ENCODE measurements at regions not wholly inside any gene's neighbourhood (a gene's known extent, or its start where the extent isn't known, plus 50 kb on each side); places are given as distances from the start of the nearest gene placed in this dataset.

DNA sequence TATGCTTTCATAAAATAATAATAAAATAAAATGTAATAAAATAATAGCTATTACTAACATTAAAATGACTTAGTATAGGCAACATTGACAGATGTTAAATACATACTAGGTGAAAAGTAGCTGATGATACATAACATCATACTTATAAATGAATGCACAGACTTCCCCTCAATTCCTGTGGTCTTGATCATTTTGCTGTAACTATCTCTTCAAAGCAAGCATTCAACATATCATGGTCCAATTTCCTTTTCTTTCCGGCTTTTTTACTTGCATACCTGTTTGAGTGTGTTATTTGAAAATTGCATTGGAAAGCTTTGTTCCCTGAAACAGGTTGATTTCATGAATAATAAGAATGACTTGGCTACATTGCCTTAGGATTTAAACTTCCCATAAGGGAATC, 309.3 kb downstream of the HDGFL1 start:
- no peaks in the 10 kb centered on the region for H3K27me3 Mint-ChIP-seq (ENCODE audit: low read depth)
- Histone ChIP-seq H4K8ac (replicated peaks; ENCODE audit: insufficient read length, low read depth, low read length) (no peak overlapping the region), H3K9me3 (ENCODE audit: control insufficient read depth, low read depth, low read length) (no peaks in the 10 kb centered on the region), H3K14ac (ENCODE audit: insufficient read depth, low read length) (no peak overlapping the region), H2BK5ac (ENCODE audit: insufficient read length, low read length) (no peak overlapping the region), H3K18ac (ENCODE audit: insufficient read length, low read depth, low read length) (no peak overlapping the region), H3K27me3 (ENCODE audit: insufficient read depth, low read length) (no peaks in the 10 kb centered on the region), H2AFZ (ENCODE audit: low read length) (no peak overlapping the region), H3K56ac (ENCODE audit: insufficient read length, low read depth, low read length) (no peak overlapping the region), H2AK5ac (ENCODE audit: insufficient read length, low read length) (no peak overlapping the region), H3K4ac (ENCODE audit: low read depth, low read length) (no peak overlapping the region), H3K27ac (ENCODE audit: insufficient read length, low read depth, low read length) (peak overlapping the region; percentile 97), H3K23me2 (ENCODE audit: insufficient read length, low read depth, low read length, poor library complexity, severe bottlenecking) (no peaks in the 10 kb centered on the region), H4K91ac (ENCODE audit: insufficient read length, low read depth, low read length) (no peak overlapping the region), H3K9ac (ENCODE audit: extremely low read depth, insufficient read length, low read length) (no peak overlapping the region), H3K4me1 (ENCODE audit: insufficient read depth, low read length) (peaks cover 6% of the 10 kb centered on the region; the same call in 1 of the 2 replicates), H3K79me2 (ENCODE audit: insufficient read depth, low read length) (no peaks in the 10 kb centered on the region), H3K79me1 (ENCODE audit: insufficient read depth, low read depth, low read length, poor library complexity, severe bottlenecking) (no peaks in the 10 kb centered on the region), H2BK120ac (ENCODE audit: low read depth, low read length, poor library complexity, severe bottlenecking) (no peak overlapping the region), H3T11ph (ENCODE audit: low read length) (no peak overlapping the region), H4K20me1 (ENCODE audit: control insufficient read depth, insufficient read depth, insufficient read length) (no peaks in the 10 kb centered on the region), H3K4me2 (ENCODE audit: insufficient read depth, insufficient read length, low read length) (peak overlapping the region; percentile 27), H4K5ac (ENCODE audit: insufficient read length, low read depth, low read length) (no peak overlapping the region), H2BK12ac (ENCODE audit: insufficient read length, low read depth, low read length) (no peak overlapping the region), H2BK15ac (ENCODE audit: low read depth, low read length) (no peak overlapping the region), H3K23ac (ENCODE audit: insufficient read length, low read depth, low read length) (no peak overlapping the region), H2BK20ac (ENCODE audit: low read depth, low read length, poor library complexity, severe bottlenecking) (no peak overlapping the region)
- TF ChIP-seq, protein P1, sequence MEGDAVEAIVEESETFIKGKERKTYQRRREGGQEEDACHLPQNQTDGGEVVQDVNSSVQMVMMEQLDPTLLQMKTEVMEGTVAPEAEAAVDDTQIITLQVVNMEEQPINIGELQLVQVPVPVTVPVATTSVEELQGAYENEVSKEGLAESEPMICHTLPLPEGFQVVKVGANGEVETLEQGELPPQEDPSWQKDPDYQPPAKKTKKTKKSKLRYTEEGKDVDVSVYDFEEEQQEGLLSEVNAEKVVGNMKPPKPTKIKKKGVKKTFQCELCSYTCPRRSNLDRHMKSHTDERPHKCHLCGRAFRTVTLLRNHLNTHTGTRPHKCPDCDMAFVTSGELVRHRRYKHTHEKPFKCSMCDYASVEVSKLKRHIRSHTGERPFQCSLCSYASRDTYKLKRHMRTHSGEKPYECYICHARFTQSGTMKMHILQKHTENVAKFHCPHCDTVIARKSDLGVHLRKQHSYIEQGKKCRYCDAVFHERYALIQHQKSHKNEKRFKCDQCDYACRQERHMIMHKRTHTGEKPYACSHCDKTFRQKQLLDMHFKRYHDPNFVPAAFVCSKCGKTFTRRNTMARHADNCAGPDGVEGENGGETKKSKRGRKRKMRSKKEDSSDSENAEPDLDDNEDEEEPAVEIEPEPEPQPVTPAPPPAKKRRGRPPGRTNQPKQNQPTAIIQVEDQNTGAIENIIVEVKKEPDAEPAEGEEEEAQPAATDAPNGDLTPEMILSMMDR (conservative IDR thresholded peaks at IDR 0.05) = no peak
- peak overlapping the region in 1 of 2 experiments; percentile 25; a peak in 1 of 5 replicates for H3K4me3 Mint-ChIP-seq
- peaks cover 54 to 55% of the 10 kb centered on the region in 2 experiments for H3K4me1 Mint-ChIP-seq
- no CpG with 5 or more reads among the region's 1 CpG for WGBS (ENCODE audit: extremely low coverage, insufficient read length, low lambda C conversion rate)
- peak overlapping the region in 2 of 3 experiments; percentile 86 to 95; a peak in 4 of 7 replicates for H3K27ac Mint-ChIP-seq
- DNase-seq = no peak
- peaks cover 4 to 9% of the 10 kb centered on the region in 2 experiments for H3K9me3 Mint-ChIP-seq
- peaks cover 3 to 15% (median 15%) of the 10 kb centered on the region in 3 experiments; a peak in 6 of 7 replicates for H3K36me3 Mint-ChIP-seq (ENCODE audit: insufficient read depth in 1 of 3, low read depth in 3 of 3)
